Chondrocyte (in vitro differentiated cells): ENCODE measurements at regions not wholly inside any gene's neighbourhood (a gene's known extent, or its start where the extent isn't known, plus 50 kb on each side); places are given as distances from the start of the nearest gene placed in this dataset.

Experiments
- DNase-seq: peaks from one replicate; pipeline ENCODE4 v3.0.0; 2021; ENCODE audit warnings: mixed read lengths, low spot score
- H3K27ac Mint-ChIP-seq: one replicate; pipeline ENCODE4 v1.8.0; 2021; ENCODE audit warnings: mild to moderate bottlenecking, moderate library complexity, mixed read lengths; ENCODE audit not compliant: unreplicated experiment
- H3K27me3 Mint-ChIP-seq: 2 replicates; pipeline ENCODE4 v1.8.0; 2021; ENCODE audit warnings: low read depth, mixed read lengths
- H3K36me3 Mint-ChIP-seq: 2 replicates; pipeline ENCODE4 v1.8.0; 2021; ENCODE audit warnings: low read depth, mixed read lengths
- H3K4me1 Mint-ChIP-seq: 2 replicates; pipeline ENCODE4 v1.8.0; 2021; ENCODE audit warnings: low read depth, mild to moderate bottlenecking, mixed read lengths
- H3K4me3 Mint-ChIP-seq: one replicate; pipeline ENCODE4 v1.8.0; 2021; ENCODE audit warnings: mild to moderate bottlenecking, moderate library complexity, mixed read lengths; ENCODE audit not compliant: unreplicated experiment
- H3K9me3 Mint-ChIP-seq: 2 replicates; pipeline ENCODE4 v1.8.0; 2021; ENCODE audit warnings: low read depth, mixed read lengths
- CTCF ChIP-seq: fragments of 200-600 bp; sonication (generic); IDR thresholded peaks from 2 replicates; pipeline ENCODE4 v1.5.0; 2021; ENCODE audit warnings: antibody characterized with exemption, mild to moderate bottlenecking, moderate library complexity

DNA sequence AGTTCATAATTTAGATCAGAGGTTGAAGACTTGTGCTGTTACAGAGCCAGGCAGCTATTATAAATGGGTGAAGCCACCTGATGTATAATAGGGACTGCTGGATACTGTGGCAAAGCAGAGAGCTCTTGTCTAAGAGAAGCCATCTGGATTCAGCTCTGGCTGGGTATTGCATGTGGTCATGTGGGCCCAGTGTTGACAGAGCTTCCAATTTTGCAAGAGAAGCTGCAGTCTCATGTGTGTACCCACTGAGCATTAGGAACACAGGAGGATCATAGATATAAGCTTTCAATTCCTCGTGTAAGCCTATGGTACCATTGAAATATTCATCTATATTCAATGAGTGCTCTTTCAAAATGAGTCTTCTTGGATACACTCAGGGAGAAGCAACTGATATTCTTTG lies 303.9 kb upstream of the SLCO3A1 start:
- H3K9me3 Mint-ChIP-seq: no peaks in the 10 kb centered on the region
- DNase-seq: no peak
- H3K4me3 Mint-ChIP-seq: no peak overlapping the region
- H3K27me3 Mint-ChIP-seq: peaks cover 2% of the 10 kb centered on the region
- no peak overlapping the region for H3K27ac Mint-ChIP-seq
- peaks cover 10% of the 10 kb centered on the region for H3K4me1 Mint-ChIP-seq
- TF ChIP-seq CTCF: no peak
- no peaks in the 10 kb centered on the region for H3K36me3 Mint-ChIP-seq

DNA sequence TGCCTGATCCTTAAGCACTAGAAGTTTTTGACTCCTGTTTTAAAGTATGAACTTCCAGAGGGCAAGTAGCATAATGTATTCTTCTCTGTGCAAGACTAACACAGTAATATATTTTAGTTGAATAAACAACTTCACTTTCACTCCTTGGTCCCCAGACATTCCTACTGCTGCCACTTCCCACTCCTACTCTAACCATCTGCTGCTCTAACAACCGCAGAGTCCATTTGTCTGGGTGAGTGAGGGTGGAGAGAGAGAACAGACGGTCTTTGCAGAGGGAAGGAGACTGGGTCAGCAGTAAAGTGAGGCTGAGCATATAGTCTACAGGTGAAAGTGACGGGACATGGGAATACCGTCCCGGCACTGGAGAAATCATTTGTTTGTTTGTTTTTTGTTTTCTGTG lies 301.0 kb upstream of the SLCO3A1 start:
- Mint-ChIP-seq H3K4me1 (peaks cover 10% of the 10 kb centered on the region), H3K9me3 (no peaks in the 10 kb centered on the region), H3K27me3 (no peaks in the 10 kb centered on the region), H3K27ac (no peak overlapping the region), H3K4me3 (no peak overlapping the region), H3K36me3 (no peaks in the 10 kb centered on the region)
- no peak for DNase-seq
- no peak for TF ChIP-seq CTCF

DNA sequence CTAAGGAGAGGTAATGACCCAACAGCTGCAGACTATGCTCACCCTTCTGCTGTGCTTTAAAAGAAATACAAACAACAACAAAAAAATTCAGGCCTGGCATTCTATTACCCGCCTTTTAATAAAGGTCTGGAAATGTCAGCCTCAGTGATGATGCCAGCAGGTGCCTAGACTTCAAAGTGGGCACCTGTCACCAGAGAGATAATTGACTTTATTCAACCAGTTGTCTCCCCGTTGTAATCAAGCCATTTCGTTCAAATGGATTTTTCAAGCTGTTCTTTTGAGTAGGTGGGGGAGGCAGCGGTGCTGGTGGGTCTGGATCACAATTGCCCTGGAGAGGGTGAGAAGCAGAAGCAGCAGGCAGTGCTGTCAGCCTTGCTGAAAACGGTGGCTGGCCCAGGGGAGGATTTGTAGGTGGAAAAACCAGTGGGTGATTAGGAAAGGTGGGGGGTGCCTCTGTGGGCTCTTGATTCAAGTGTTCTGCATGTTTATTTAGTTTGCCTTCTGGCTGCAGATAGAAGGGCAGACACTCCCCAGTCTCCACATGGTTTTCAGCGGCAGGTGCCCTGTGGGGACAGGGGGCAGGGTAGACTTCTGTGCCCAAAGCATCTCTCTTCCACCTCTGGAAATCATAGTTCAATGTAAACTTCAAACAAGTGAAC lies 300.2 kb upstream of the SLCO3A1 start:
- H3K36me3 Mint-ChIP-seq: no peaks in the 10 kb centered on the region
- no peak overlapping the region for H3K27ac Mint-ChIP-seq
- no peak overlapping the region for H3K4me3 Mint-ChIP-seq
- no peaks in the 10 kb centered on the region for H3K9me3 Mint-ChIP-seq
- TF ChIP-seq CTCF: no peak
- no peaks in the 10 kb centered on the region for H3K27me3 Mint-ChIP-seq
- H3K4me1 Mint-ChIP-seq: peaks cover 9% of the 10 kb centered on the region
- no peak for DNase-seq

DNA sequence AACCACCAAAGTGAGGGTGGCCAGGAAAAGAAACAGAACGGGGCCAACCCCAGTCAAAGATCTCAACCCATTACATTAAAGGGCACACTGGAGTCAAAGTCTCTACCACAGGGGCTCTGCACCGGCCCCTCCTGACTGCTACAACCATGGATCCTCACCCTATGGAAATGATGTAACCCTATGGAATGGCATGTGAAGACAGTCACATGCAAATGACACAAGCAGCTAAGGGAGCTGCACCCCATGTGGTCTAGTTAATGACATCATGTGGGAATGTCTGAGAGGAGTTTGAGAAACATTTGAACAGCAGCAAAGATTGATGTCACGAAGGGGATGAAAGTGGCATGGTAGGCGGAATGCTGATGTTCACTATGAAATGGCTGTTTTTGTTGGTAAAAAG lies 298.2 kb upstream of the SLCO3A1 start:
- Mint-ChIP-seq H3K36me3 (no peaks in the 10 kb centered on the region), H3K4me1 (peaks cover 3% of the 10 kb centered on the region), H3K27ac (no peak overlapping the region), H3K4me3 (no peak overlapping the region), H3K27me3 (no peaks in the 10 kb centered on the region), H3K9me3 (no peaks in the 10 kb centered on the region)
- no peak for TF ChIP-seq CTCF
- no peak for DNase-seq

GRCh38 chr15:91556926-91557325 lies 296.6 kb upstream of the SLCO3A1 start:
- no peak for DNase-seq
- no peaks in the 10 kb centered on the region for H3K9me3 Mint-ChIP-seq
- H3K4me1 Mint-ChIP-seq: no peaks in the 10 kb centered on the region
- TF ChIP-seq CTCF: no peak
- peaks cover 1% of the 10 kb centered on the region for H3K27me3 Mint-ChIP-seq
- no peak overlapping the region for H3K27ac Mint-ChIP-seq
- no peaks in the 10 kb centered on the region for H3K36me3 Mint-ChIP-seq
- no peak overlapping the region for H3K4me3 Mint-ChIP-seq
